Activated CD4-positive, alpha-beta memory T cell treated with anti-CD3 and anti-CD28 coated beads for 36 hours (primary cell): ENCODE measurements at regions not wholly inside any gene's neighbourhood (a gene's known extent, or its start where the extent isn't known, plus 50 kb on each side); places are given as distances from the start of the nearest gene placed in this dataset.

Source experiments
- CTCF ChIA-PET: fragments of 350-600 bp; sonication (Branson Sonifier 250); formaldehyde crosslinking; loops from one replicate; lab custom pipeline; 2021; ENCODE audit warnings: antibody characterized with exemption, inconsistent platforms; lab: Charles Lee
- POLR2A ChIA-PET: fragments of 350-600 bp; sonication (Branson Sonifier 250); formaldehyde crosslinking; loops from one replicate; lab custom pipeline; 2021; ENCODE audit warnings: antibody characterized with exemption; lab: Charles Lee
- DNase-seq: peaks from one replicate; pipeline ENCODE4 v3.0.0-alpha.2; 2020
- H3K27ac Mint-ChIP-seq: one replicate; pipeline ENCODE4 v1.8.0; 2021; ENCODE audit warnings: mixed read lengths
- H3K27me3 Mint-ChIP-seq: one replicate; pipeline ENCODE4 v1.8.0; 2021; ENCODE audit warnings: mixed read lengths
- H3K36me3 Mint-ChIP-seq: one replicate; pipeline ENCODE4 v1.8.0; 2021; ENCODE audit warnings: mixed read lengths
- H3K4me1 Mint-ChIP-seq: one replicate; pipeline ENCODE4 v1.8.0; 2021; ENCODE audit warnings: low read depth, mixed read lengths
- H3K4me3 Mint-ChIP-seq: one replicate; pipeline ENCODE4 v1.8.0; 2021; ENCODE audit warnings: mild to moderate bottlenecking, mixed read lengths
- H3K9me3 Mint-ChIP-seq: one replicate; pipeline ENCODE4 v1.8.0; 2021; ENCODE audit warnings: mixed read lengths
- intact Hi-C: fragments of 100-400 bp; cut with micrococcal nuclease; formaldehyde crosslinking; loops from one replicate; pipeline ENCODE4 v1.15.1; 2023

DNA sequence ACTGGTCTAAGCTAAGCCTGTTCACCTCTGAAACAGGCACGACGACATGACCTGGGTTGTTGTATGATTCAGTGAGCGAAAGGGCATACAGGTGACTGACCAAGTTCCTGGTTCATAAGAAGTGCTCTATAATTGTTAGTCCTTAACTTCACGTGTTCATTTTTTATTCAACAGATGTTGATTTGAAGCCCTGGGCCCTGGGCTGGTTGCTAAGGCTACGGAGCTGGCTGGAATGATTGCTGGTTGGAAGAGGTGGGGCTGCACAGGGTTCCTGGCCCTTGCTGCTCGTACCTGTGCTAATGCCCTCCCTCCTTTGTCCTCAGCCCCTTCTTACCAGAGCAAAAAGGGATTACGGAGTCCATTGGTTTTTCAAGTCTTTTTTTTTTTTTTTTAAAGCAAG lies 111.3 kb upstream of the CSF3R start:
- H3K4me1 Mint-ChIP-seq: no peaks in the 10 kb centered on the region
- H3K27ac Mint-ChIP-seq: no peak overlapping the region
- peaks cover 18% of the 10 kb centered on the region for H3K27me3 Mint-ChIP-seq
- no peak overlapping the region for H3K4me3 Mint-ChIP-seq
- ChIA-PET POLR2A (no interaction called here), CTCF (interaction anchor here (1.0 kb wide), 1 partner anchor 78 kb away, joined by 5 read pairs; no protein-coding TSS in a partner anchor)
- H3K36me3 Mint-ChIP-seq: no peaks in the 10 kb centered on the region
- H3K9me3 Mint-ChIP-seq: no peaks in the 10 kb centered on the region
- intact Hi-C loops: no loop called here
- no peak for DNase-seq

DNA sequence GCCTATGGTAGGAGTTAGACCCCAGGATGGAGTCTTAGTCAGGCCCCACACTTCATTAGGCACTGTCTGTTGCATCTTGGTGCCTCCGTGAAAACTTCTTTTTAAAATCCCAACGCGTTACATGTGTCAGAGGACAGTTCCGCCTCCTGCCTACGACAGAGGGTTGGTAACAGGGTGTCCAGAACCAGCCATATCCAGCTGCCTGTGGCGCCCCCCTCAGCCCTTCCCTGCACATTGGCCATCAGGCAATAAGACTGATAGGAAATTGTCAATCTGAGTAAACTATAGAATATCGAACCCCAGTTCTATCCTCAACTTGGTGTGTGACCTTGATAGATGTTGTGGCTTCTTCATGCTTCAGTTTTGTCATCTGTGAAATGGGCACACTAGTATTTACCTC lies 108.6 kb upstream of the CSF3R start:
- H3K27ac Mint-ChIP-seq: no peak overlapping the region

DNA sequence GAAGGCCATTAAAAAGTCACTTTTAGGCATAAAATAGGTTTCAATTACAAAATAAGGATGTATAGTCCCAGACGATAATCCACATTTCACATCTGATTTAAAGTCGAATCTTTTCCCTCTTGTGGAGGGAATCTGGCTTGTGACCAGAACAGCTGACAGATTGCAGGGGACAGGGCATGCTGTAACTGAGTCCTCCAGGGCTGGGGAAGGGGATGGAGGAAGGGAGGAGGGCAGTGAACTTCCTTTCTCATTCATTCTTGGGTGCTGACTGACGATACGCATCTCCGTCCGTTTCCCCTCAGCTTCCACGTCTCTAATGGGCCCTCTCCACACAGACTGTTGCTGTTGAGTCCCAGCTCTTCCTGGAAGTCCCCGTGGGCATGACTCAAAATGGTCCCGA lies 108.1 kb upstream of the CSF3R start:
- DNase-seq: no peak
- ChIA-PET CTCF (no interaction called here), POLR2A (no interaction called here)
- Mint-ChIP-seq H3K4me3 (no peak overlapping the region), H3K27ac (no peak overlapping the region), H3K9me3 (no peaks in the 10 kb centered on the region), H3K27me3 (peaks cover 31% of the 10 kb centered on the region), H3K36me3 (no peaks in the 10 kb centered on the region), H3K4me1 (no peaks in the 10 kb centered on the region)
- intact Hi-C loops: no loop called here

More for the DNA sequence above, 108.6 kb upstream of the CSF3R start:
- CTCF ChIA-PET: no interaction called here
- Mint-ChIP-seq H3K36me3 (no peaks in the 10 kb centered on the region), H3K4me3 (no peak overlapping the region), H3K4me1 (no peaks in the 10 kb centered on the region), H3K9me3 (no peaks in the 10 kb centered on the region), H3K27me3 (peaks cover 27% of the 10 kb centered on the region)
- intact Hi-C loops: no loop called here
- POLR2A ChIA-PET: no interaction called here
- no peak for DNase-seq

DNA sequence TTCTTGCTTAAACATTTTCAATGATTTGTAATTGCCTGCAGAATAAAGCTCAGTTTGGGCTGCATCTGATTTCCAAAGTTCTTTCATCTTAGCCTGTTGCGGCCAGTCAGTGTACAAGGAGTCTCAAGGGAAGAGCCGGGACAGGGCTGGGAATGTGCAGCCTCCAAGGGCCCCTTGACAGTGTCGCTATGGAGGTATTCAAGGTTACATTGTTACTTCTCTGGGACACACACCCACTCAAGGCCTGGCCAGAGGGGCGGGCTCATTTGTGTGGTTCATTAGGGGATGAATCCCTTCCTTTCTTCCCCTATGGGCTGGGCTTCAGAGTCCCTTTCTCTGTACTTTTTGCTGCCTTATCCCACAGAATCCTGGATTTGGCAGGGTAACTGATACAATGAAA lies 107.6 kb upstream of the CSF3R start:
- no peak overlapping the region for H3K4me3 Mint-ChIP-seq
- H3K27me3 Mint-ChIP-seq: peaks cover 32% of the 10 kb centered on the region
- H3K4me1 Mint-ChIP-seq: no peaks in the 10 kb centered on the region
- no peaks in the 10 kb centered on the region for H3K36me3 Mint-ChIP-seq
- H3K27ac Mint-ChIP-seq: no peak overlapping the region
- intact Hi-C loops: no loop called here
- no peaks in the 10 kb centered on the region for H3K9me3 Mint-ChIP-seq
- CTCF ChIA-PET: no interaction called here
- POLR2A ChIA-PET: no interaction called here
- no peak for DNase-seq

DNA sequence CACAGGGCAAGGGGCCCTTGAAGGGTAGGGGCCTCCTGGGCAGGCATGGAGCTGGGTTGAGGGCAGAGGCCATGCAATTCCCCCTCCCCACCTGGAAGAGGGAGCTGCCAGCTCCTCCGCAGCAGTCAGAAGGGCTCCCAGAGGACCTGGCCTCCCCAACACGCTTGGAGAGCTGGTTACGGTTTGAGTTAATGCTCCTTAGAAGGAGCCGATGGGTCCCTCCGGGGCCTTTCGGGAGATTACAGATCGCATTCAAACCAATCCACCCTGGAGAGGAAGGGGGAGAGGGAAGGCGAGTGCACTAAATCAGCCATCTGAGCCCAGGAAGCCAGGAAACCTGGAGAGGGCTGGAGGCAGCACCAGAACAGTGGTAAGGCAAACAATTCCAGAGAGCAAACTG lies 106.3 kb upstream of the CSF3R start:
- H3K36me3 Mint-ChIP-seq: no peaks in the 10 kb centered on the region
- no peak for DNase-seq
- peaks cover 32% of the 10 kb centered on the region for H3K27me3 Mint-ChIP-seq
- ChIA-PET CTCF (no interaction called here), POLR2A (no interaction called here)
- no peaks in the 10 kb centered on the region for H3K4me1 Mint-ChIP-seq
- H3K27ac Mint-ChIP-seq: no peak overlapping the region
- no peak overlapping the region for H3K4me3 Mint-ChIP-seq
- no peaks in the 10 kb centered on the region for H3K9me3 Mint-ChIP-seq
- intact Hi-C loops: no loop called here

GRCh38 chr1:36585569-36586548 lies 103.1 kb upstream of the CSF3R start:
- H3K4me3 Mint-ChIP-seq: no peak overlapping the region
- H3K9me3 Mint-ChIP-seq: no peaks in the 10 kb centered on the region
- peaks cover 24% of the 10 kb centered on the region for H3K27me3 Mint-ChIP-seq
- H3K4me1 Mint-ChIP-seq: no peaks in the 10 kb centered on the region
- ChIA-PET POLR2A (no interaction called here), CTCF (interaction anchor here (1.0 to 2.4 kb wide), 2 partner anchors 9 to 69 kb away, joined by 4 to 10 read pairs; no protein-coding TSS in a partner anchor)
- no peak for DNase-seq
- H3K36me3 Mint-ChIP-seq: no peaks in the 10 kb centered on the region
- no peak overlapping the region for H3K27ac Mint-ChIP-seq
- intact Hi-C loops: no loop called here

DNA sequence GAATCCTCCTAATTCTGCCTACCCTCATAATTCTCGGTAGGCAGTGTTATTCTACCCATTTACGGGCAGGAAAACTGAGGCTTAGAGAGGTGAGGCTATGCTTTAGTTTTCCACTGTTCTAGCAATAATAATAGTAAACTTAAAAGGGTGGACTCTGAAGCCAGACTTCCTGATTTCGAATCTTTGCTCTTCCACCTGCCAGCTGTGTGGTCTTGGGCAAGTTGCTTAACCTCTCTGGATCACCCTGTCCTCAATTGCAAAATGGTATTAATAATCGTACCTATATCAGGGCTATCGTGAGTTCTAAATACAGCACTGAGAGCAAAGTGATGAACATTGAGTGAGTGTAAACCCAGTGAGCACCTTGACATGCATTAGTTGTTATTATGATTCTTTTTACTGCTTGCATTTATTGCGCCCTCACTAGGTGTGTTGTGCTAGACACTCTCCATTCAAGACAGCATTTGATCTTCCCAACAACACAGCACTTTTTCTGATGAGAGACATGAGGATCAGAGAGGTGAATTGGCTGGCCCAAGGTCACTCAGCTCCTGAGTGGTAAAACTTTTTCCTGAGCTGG lies 102.3 kb upstream of the CSF3R start:
- Mint-ChIP-seq H3K4me3 (no peak overlapping the region), H3K4me1 (no peaks in the 10 kb centered on the region), H3K27ac (no peak overlapping the region), H3K36me3 (no peaks in the 10 kb centered on the region), H3K9me3 (no peaks in the 10 kb centered on the region), H3K27me3 (peaks cover 24% of the 10 kb centered on the region)
- intact Hi-C loops: no loop called here
- POLR2A ChIA-PET: no interaction called here
- DNase-seq: no peak
- CTCF ChIA-PET: interaction anchor here (2.4 kb wide), 1 partner anchor 8 kb away, joined by 10 read pairs; no protein-coding TSS in a partner anchor

- intact Hi-C loops: no loop called here
- POLR2A ChIA-PET: no interaction called here
- H3K27me3 Mint-ChIP-seq: peaks cover 24% of the 10 kb centered on the region
Measured at GRCh38 chr1:36583980-36584782, 101.5 kb upstream of the CSF3R start.

DNA sequence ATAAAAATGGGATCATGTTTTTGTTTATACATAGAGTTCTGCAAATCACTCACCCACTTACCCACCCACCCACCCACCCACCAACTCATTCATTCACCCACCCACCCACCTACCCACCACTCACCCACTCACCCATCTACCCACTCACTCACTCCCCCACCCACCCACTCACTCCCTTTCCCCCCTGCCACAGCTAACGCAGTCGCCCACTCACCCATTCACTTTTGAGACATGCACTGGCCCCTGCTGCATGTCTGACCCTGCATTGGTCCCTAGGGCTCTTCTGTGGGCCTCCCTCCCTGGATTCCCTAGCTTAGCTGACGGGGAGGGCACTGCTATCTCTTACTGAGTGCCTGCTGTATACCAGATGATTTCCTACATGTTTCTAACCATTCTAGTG lies 100.4 kb upstream of the CSF3R start:
- CTCF ChIA-PET: no interaction called here
- intact Hi-C loops: no loop called here
- no peak for DNase-seq
- no peak overlapping the region for H3K4me3 Mint-ChIP-seq
- no peak overlapping the region for H3K27ac Mint-ChIP-seq
- no peaks in the 10 kb centered on the region for H3K4me1 Mint-ChIP-seq
- H3K36me3 Mint-ChIP-seq: no peaks in the 10 kb centered on the region
- H3K9me3 Mint-ChIP-seq: no peaks in the 10 kb centered on the region
- POLR2A ChIA-PET: no interaction called here
- H3K27me3 Mint-ChIP-seq: peaks cover 24% of the 10 kb centered on the region

More at GRCh38 chr1:36583980-36584782, 101.5 kb upstream of the CSF3R start:
- Mint-ChIP-seq H3K9me3 (no peaks in the 10 kb centered on the region), H3K27ac (no peak overlapping the region), H3K4me1 (no peaks in the 10 kb centered on the region), H3K36me3 (no peaks in the 10 kb centered on the region), H3K4me3 (no peak overlapping the region)
- DNase-seq: no peak
- CTCF ChIA-PET: no interaction called here

DNA sequence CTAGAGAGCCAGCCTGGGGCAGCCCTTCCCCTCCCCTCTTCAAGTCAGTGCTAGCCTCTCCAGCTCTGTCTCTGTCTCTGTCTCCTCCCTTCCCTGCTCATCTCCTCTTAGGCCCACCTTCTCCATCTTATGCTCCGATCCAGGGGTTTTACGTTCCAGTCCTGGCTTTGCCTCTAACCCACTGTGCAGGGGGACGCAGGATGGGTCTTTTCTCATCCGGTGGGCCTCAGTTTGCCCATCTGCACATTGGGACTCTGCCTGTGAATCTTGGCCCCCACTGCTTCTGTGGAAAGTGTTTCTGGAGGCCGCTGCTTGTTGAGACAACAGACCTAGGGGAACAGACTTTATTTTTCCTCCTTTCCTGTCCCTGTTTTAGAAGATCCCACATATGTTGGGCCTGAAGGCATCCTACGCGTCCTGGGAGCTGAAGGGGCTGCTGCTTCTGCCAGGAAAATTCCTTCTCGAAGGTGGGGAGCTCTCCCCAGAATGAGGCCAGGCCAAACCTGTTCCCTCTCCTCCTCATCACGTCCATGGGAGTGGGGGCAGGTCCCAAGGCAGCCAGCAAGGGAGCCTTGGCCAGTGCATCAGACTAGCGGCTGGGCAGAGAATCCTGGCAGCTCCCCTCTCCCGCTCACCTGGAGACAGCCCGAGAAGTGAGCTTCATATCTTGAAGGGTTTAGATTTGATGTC lies 99.5 kb upstream of the CSF3R start:
- Mint-ChIP-seq H3K4me1 (no peaks in the 10 kb centered on the region), H3K36me3 (no peaks in the 10 kb centered on the region), H3K4me3 (no peak overlapping the region), H3K27ac (no peak overlapping the region), H3K27me3 (peaks cover 16% of the 10 kb centered on the region), H3K9me3 (no peaks in the 10 kb centered on the region)
- DNase-seq: no peak
- intact Hi-C loops: no loop called here
- ChIA-PET POLR2A (no interaction called here), CTCF (no interaction called here)

- CTCF ChIA-PET: interaction anchor here (1.2 kb wide), 1 partner anchor 8 kb away, joined by 3 read pairs; no protein-coding TSS in a partner anchor
- intact Hi-C loops: no loop called here
- H3K4me3 Mint-ChIP-seq: no peak overlapping the region
- peaks cover 7% of the 10 kb centered on the region for H3K27me3 Mint-ChIP-seq
- POLR2A ChIA-PET: no interaction called here
- no peaks in the 10 kb centered on the region for H3K9me3 Mint-ChIP-seq
- no peak for DNase-seq
- no peak overlapping the region for H3K27ac Mint-ChIP-seq
- H3K36me3 Mint-ChIP-seq: no peaks in the 10 kb centered on the region
- H3K4me1 Mint-ChIP-seq: no peaks in the 10 kb centered on the region
Measured at GRCh38 chr1:36580524-36580923, 97.8 kb upstream of the CSF3R start.
